ENCODE measurements at regions not wholly inside any gene's neighbourhood (a gene's known extent, or its start where the extent isn't known, plus 50 kb on each side); places are given as distances from the start of the nearest gene placed in this dataset.

- H3K4me3 ChIP-seq (replicated peaks in 1 of 2; ENCODE audit: low read depth in 1 of 2, low read length in 2 of 2) = no peak overlapping the region
- TF ChIP-seq EZH2 (IDR thresholded peaks at IDR 0.05) (no peak), SP1 (IDR thresholded peaks at IDR 0.05; ENCODE audit: low read depth) (no peak), YY1 (IDR thresholded peaks at IDR 0.05; ENCODE audit: extremely low read depth, insufficient replicate concordance, low read depth, low read length) (no peak), ZBTB33 (IDR thresholded peaks at IDR 0.05; ENCODE audit: extremely low read depth, insufficient replicate concordance, low read length) (no peak), POLR2AphosphoS5 (IDR thresholded peaks at IDR 0.05; ENCODE audit: low read depth, low read length) (no peak), EGR1 (IDR thresholded peaks at IDR 0.05; ENCODE audit: low read depth) (no peak)
- ChIA-PET RAD21 (ENCODE audit: low non-redundant PET in 1 of 2, low total read pairs in 2 of 2, uncharacterized antibody in 2 of 2, unreplicated experiment in 2 of 2) (no interaction called here), CTCF (no interaction called here), POLR2A (no interaction called here)
- H2AFZ ChIP-seq (ENCODE audit: low read depth, low read length, poor library complexity, severe bottlenecking) = no peak overlapping the region
- no peaks in the 10 kb centered on the region for H3K4me1 ChIP-seq (ENCODE audit: control insufficient read depth in 1 of 2, insufficient read depth in 2 of 2, low read length in 2 of 2)
- ATAC-seq (no peak), DNase-seq (ENCODE audit: low read depth, low spot score) (no peak)
- H3K9ac ChIP-seq (ENCODE audit: low read length) = no peak overlapping the region
- no peak overlapping the region for H3K4me2 ChIP-seq (ENCODE audit: low read length)
- H3K27ac ChIP-seq (ENCODE audit: low read depth, low read length) = no peak overlapping the region
- no peaks in the 10 kb centered on the region for H3K9me3 ChIP-seq (ENCODE audit: control insufficient read depth in 1 of 2, insufficient read depth in 1 of 2, low read depth in 1 of 2, low read length in 2 of 2)
- H3K36me3 ChIP-seq (ENCODE audit: control insufficient read depth in 1 of 2, insufficient read depth in 2 of 2, low read length in 2 of 2) = no peaks in the 10 kb centered on the region
- intact Hi-C loops (cut with micrococcal nuclease) = no loop called here
- no peaks in the 10 kb centered on the region for H3K9me2 ChIP-seq (ENCODE audit: insufficient read depth)
- H3K27me3 ChIP-seq (ENCODE audit: insufficient read depth, low read length) = no peaks in the 10 kb centered on the region
- H3K79me2 ChIP-seq (ENCODE audit: insufficient read depth, low read length) = no peaks in the 10 kb centered on the region
- no peaks in the 10 kb centered on the region for H4K20me1 ChIP-seq (ENCODE audit: insufficient read depth)
- no TSS peak for BruUV-seq (replicated peaks)
Measured at GRCh38 chr4:134309715-134310114, 108.1 kb upstream of the PABPC4L start.

DNA sequence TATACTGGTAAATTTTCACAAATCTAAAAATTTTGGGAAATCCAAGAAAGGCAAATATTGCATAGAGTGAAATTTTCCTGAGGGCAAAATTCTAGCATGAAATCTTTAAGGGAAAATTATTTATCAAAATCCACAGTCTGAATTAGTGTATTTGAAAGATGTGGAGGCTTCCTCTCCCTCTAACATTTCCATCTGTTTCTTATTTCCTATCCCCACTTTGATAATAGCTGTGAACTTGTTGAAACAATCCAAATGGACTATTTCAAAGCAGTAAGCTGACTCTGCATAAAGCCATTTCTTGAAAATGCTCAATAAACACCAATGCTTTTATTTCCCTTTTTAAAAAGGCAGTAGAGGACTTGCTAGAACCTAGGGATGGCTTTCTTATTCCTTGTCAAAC is 107.3 kb upstream of the PABPC4L start:
- Histone ChIP-seq H3K9me2 (ENCODE audit: insufficient read depth) (no peaks in the 10 kb centered on the region), H3K27me3 (ENCODE audit: insufficient read depth, low read length) (no peaks in the 10 kb centered on the region), H3K27ac (ENCODE audit: low read depth, low read length) (no peak overlapping the region), H3K36me3 (ENCODE audit: control insufficient read depth in 1 of 2, insufficient read depth in 2 of 2, low read length in 2 of 2) (no peaks in the 10 kb centered on the region), H4K20me1 (ENCODE audit: insufficient read depth) (no peaks in the 10 kb centered on the region), H3K4me2 (ENCODE audit: low read length) (no peak overlapping the region), H3K4me3 (replicated peaks in 1 of 2; ENCODE audit: low read depth in 1 of 2, low read length in 2 of 2) (no peak overlapping the region), H3K9me3 (ENCODE audit: control insufficient read depth in 1 of 2, insufficient read depth in 1 of 2, low read depth in 1 of 2, low read length in 2 of 2) (no peaks in the 10 kb centered on the region), H3K4me1 (ENCODE audit: control insufficient read depth in 1 of 2, insufficient read depth in 2 of 2, low read length in 2 of 2) (no peaks in the 10 kb centered on the region), H2AFZ (ENCODE audit: low read depth, low read length, poor library complexity, severe bottlenecking) (no peak overlapping the region), H3K79me2 (ENCODE audit: insufficient read depth, low read length) (no peaks in the 10 kb centered on the region), H3K9ac (ENCODE audit: low read length) (no peak overlapping the region)
- POLR2A ChIA-PET = no interaction called here
- RAD21 ChIA-PET (ENCODE audit: low non-redundant PET in 1 of 2, low total read pairs in 2 of 2, uncharacterized antibody in 2 of 2, unreplicated experiment in 2 of 2) = no interaction called here
- intact Hi-C loops (cut with micrococcal nuclease) = no loop called here
- no peak for DNase-seq (ENCODE audit: low read depth, low spot score)
- CTCF ChIA-PET = no interaction called here
- BruUV-seq (replicated peaks) = no TSS peak
- ATAC-seq = no peak
- no peak for TF ChIP-seq CBX3 (IDR thresholded peaks at IDR 0.05; ENCODE audit: low read depth)
- TF ChIP-seq ATF3 (IDR thresholded peaks at IDR 0.05) = no peak
- no peak for TF ChIP-seq YY1 (IDR thresholded peaks at IDR 0.05; ENCODE audit: extremely low read depth, insufficient replicate concordance, low read depth, low read length)
- TF ChIP-seq TCF7L2 (IDR thresholded peaks at IDR 0.05; ENCODE audit: borderline replicate concordance, extremely low read depth, insufficient read depth, insufficient read length) = no peak
- TF ChIP-seq CTCF (IDR thresholded peaks at IDR 0.05 in 2 of 3, conservative IDR thresholded peaks at IDR 0.05 in 1 of 3; ENCODE audit: borderline replicate concordance in 1 of 3, insufficient read depth in 1 of 3, low read depth in 2 of 3, low read length in 2 of 3) = no peak
- TF ChIP-seq POLR2AphosphoS5 (IDR thresholded peaks at IDR 0.05; ENCODE audit: low read depth, low read length) = no peak
- TF ChIP-seq FOSL1 (IDR thresholded peaks at IDR 0.05; ENCODE audit: low read depth) = no peak
- TF ChIP-seq SP1 (IDR thresholded peaks at IDR 0.05; ENCODE audit: low read depth) = no peak
- TF ChIP-seq, protein P1, sequence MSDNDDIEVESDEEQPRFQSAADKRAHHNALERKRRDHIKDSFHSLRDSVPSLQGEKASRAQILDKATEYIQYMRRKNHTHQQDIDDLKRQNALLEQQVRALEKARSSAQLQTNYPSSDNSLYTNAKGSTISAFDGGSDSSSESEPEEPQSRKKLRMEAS (IDR thresholded peaks at IDR 0.05) = no peak

All from HCT116 (cell line).